Transverse colon (tissue), 4 donors: ENCODE measurements at regions not wholly inside any gene's neighbourhood (a gene's known extent, or its start where the extent isn't known, plus 50 kb on each side); places are given as distances from the start of the nearest gene placed in this dataset.

ENCODE experiments used
- DNase-seq: peaks from one replicate; pipeline ENCODE4 v3.0.0-alpha.2; 2019
- H3K27ac ChIP-seq, 4 donors: fragments of 200-600 bp; sonication (generic); 2 replicates each; pipeline ENCODE4 v1.5.1; 2016 to 2018; ENCODE audit warnings: inconsistent platforms in 4 of 4
- H3K27me3 ChIP-seq: fragments of 200-600 bp; sonication (generic); 2 replicates; pipeline ENCODE4 v1.5.1; 2017; ENCODE audit warnings: inconsistent platforms
- H3K36me3 ChIP-seq, 4 donors: fragments of 200-600 bp; sonication (generic); 2 replicates each; pipeline ENCODE4 v1.5.1; 2017 to 2019; ENCODE audit warnings: inconsistent platforms in 4 of 4
- H3K4me1 ChIP-seq, 4 donors: fragments of 200-600 bp; sonication (generic); 2 replicates each; pipeline ENCODE4 v1.5.1; 2017 to 2020; ENCODE audit warnings: inconsistent platforms in 4 of 4
- H3K4me3 ChIP-seq, 4 donors: fragments of 200-600 bp; sonication (generic); 1 replicate in 1 of 4; 2 replicates in 3 of 4; pipeline versions ENCODE4 v1.5.1 to v1.6.1; 2017 to 2019; ENCODE audit warnings: inconsistent platforms in 4 of 4
- H3K9me3 ChIP-seq, 2 donors: fragments of 200-600 bp; sonication (generic); 2 replicates each; pipeline ENCODE4 v1.5.1; 2017 to 2019; ENCODE audit warnings: inconsistent platforms in 2 of 2
- EP300 ChIP-seq: sonication (generic); formaldehyde crosslinking; IDR thresholded peaks from one replicate; pipeline ENCODE4 v1.6.1; 2017; ENCODE audit warnings: antibody characterized with exemption, low read depth
- POLR2A ChIP-seq: fragments of 450-650 bp; IDR thresholded peaks from one replicate; pipeline ENCODE4 v1.6.1; 2016; ENCODE audit warnings: antibody characterized with exemption, mild to moderate bottlenecking, moderate library complexity
- POLR2AphosphoS5 ChIP-seq, 3 donors: sonication (generic); formaldehyde crosslinking; IDR thresholded peaks; one replicate each; pipeline ENCODE4 v1.6.1; 2016; ENCODE audit warnings: antibody characterized with exemption in 3 of 3
- WGBS, 2 donors: methylation state at CpG; one replicate each; pipeline ENCODE4 v1.1.5; 2018; ENCODE audit warnings: low coverage in 1 of 2; 5-methylcytosine and 5-hydroxymethylcytosine counted together
- in situ Hi-C, 4 donors: fragments of 200-750 bp; cut with MboI; loops; one replicate each; pipeline versions ENCODE4 v1.15.0 to v1.15.1; 2017; ENCODE audit warnings: low sequenced_read_pairs in 3 of 4, low pct_ligation_motif_present in 1 of 4, low pct_unique_long_range_greater_than_20kb in 1 of 4
- intact Hi-C: fragments of 100-400 bp; cut with DNase I; formaldehyde crosslinking; loops from one replicate; pipeline ENCODE4 v1.15.1; 2023; ENCODE audit warnings: low total_unique reads
- TF ChIP-seq, protein P1 (sequence below), 5 experiments: fragments of 200-600 bp in 3 of 5; fragments of 450-650 bp in 2 of 5; sonication (generic) in 3 of 5; IDR thresholded peaks; 1 replicate in 2 of 5; 2 replicates in 3 of 5; pipeline ENCODE4 v1.5.1; 2016 to 2017; ENCODE audit warnings: antibody characterized with exemption in 5 of 5, inconsistent platforms in 3 of 5, mild to moderate bottlenecking in 2 of 5, moderate library complexity in 1 of 5

GRCh38 chr6:6704103-6705060 lies 115.9 kb downstream of the LY86 start:
- 70 to 82% methylated on average over 8 to 13 of the region's 13 CpGs for WGBS, 2 donors
- in situ Hi-C loops = loop anchor here in 1 of 4 donors (25.0 kb wide), 1 partner anchor 533 kb away; no protein-coding TSS in a partner anchor
- Histone ChIP-seq H3K36me3 (no peaks in the 10 kb centered on the region), H3K9me3 (no peaks in the 10 kb centered on the region), H3K27me3 (no peaks in the 10 kb centered on the region), H3K4me3 (no peak overlapping the region), H3K27ac (peak overlapping the region; percentile 87 to 90 (median 90)), H3K4me1 (peaks cover 24 to 46% (median 34%) of the 10 kb centered on the region in 4 donors)
- intact Hi-C loops = no loop called here
- DNase-seq = no peak
- TF ChIP-seq, protein P1, sequence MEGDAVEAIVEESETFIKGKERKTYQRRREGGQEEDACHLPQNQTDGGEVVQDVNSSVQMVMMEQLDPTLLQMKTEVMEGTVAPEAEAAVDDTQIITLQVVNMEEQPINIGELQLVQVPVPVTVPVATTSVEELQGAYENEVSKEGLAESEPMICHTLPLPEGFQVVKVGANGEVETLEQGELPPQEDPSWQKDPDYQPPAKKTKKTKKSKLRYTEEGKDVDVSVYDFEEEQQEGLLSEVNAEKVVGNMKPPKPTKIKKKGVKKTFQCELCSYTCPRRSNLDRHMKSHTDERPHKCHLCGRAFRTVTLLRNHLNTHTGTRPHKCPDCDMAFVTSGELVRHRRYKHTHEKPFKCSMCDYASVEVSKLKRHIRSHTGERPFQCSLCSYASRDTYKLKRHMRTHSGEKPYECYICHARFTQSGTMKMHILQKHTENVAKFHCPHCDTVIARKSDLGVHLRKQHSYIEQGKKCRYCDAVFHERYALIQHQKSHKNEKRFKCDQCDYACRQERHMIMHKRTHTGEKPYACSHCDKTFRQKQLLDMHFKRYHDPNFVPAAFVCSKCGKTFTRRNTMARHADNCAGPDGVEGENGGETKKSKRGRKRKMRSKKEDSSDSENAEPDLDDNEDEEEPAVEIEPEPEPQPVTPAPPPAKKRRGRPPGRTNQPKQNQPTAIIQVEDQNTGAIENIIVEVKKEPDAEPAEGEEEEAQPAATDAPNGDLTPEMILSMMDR (IDR thresholded peaks at IDR 0.05) = no peak
- TF ChIP-seq EP300 = no peak
- no peak for TF ChIP-seq POLR2A
- TF ChIP-seq POLR2AphosphoS5 (IDR thresholded peaks at IDR 0.05) = no peak

DNA sequence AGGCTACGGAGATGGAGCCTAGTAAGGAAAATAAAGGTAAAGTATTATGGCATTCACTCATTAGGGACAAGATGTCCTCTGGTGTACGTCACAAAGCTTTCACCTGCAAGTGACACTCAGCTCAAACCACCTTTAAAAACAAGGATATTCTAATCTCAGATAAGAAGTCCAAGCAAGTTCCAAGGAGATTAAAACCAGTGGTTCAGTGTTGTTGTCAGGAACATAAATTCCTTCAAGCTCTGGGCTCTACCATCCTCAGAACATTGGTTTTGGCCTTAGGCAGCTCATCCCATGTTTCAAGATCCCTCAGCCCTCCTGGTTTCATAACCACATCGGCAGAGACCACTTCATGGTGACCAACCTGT lies 116.5 kb downstream of the LY86 start:
- in situ Hi-C loops = loop anchor here in 1 of 4 donors (25.0 kb wide), 1 partner anchor 532 kb away; no protein-coding TSS in a partner anchor
- DNase-seq = no peak
- no peaks in the 10 kb centered on the region for H3K36me3 ChIP-seq
- H3K27ac ChIP-seq = peak overlapping the region in 2 of 4 donors; percentile 89 to 90
- no peak overlapping the region for H3K4me3 ChIP-seq
- intact Hi-C loops = no loop called here
- WGBS, 2 donors = 94% methylated on average over 3 of the region's 3 CpGs; no CpG with 5 or more reads in 1 of the 2 donors
- H3K9me3 ChIP-seq = no peaks in the 10 kb centered on the region
- H3K27me3 ChIP-seq = no peaks in the 10 kb centered on the region
- peaks cover 20 to 41% (median 27%) of the 10 kb centered on the region in 4 donors for H3K4me1 ChIP-seq
- TF ChIP-seq POLR2AphosphoS5 (IDR thresholded peaks at IDR 0.05) (no peak), EP300 (no peak), POLR2A (no peak)
- TF ChIP-seq, protein P1 (IDR thresholded peaks at IDR 0.05) = no peak

DNA sequence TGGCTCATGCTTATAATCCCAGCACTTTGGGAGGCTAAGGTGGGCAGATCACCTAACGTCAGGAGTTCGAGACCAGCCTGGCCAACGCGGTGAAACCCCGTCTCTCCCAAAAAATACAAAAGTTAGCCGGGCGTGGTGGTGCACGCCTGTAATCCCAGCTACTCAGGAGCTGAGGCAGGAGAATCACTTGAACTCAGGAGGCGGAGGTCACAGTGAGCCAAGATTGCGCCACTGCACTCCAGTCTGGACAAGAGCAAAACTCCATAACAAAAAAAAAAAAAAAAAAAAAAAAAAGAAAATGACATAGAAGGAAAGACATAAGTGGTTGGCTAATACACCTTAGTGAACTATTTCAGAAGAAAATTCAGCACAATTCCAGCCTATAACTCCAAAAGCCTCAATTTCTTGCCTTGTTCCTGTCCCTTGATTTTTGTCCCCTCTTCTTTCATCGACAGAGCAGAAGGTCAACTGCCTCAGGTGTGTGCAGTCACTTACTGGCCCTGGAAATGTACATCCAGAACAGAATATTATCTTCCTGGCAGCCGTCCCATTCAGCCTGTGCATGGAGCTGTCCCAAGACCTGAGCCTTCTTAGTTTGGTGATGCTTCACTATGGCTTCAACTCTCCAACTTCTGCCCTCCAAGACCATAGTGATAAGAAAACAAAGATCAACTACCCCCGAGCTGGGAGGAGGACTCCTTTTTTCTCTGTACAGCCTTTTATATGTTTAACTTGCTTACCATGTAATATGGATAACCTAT lies 117.6 kb downstream of the LY86 start:
- H3K36me3 ChIP-seq = no peaks in the 10 kb centered on the region
- H3K27me3 ChIP-seq = no peaks in the 10 kb centered on the region
- H3K4me3 ChIP-seq = no peak overlapping the region
- TF ChIP-seq EP300 (no peak), POLR2AphosphoS5 (IDR thresholded peaks at IDR 0.05) (no peak), POLR2A (no peak)
- TF ChIP-seq, protein P1 (IDR thresholded peaks at IDR 0.05) = no peak
- peaks cover 10 to 31% (median 17%) of the 10 kb centered on the region in 4 donors for H3K4me1 ChIP-seq
- in situ Hi-C loops (loop anchor here in 1 of 4 donors (25.0 kb wide), 1 partner anchor 531 kb away; no protein-coding TSS in a partner anchor), intact Hi-C loops (no loop called here)
- no peaks in the 10 kb centered on the region for H3K9me3 ChIP-seq
- WGBS, 2 donors = 85 to 90% methylated on average over 7 to 13 of the region's 13 CpGs
- DNase-seq = no peak
- no peak overlapping the region for H3K27ac ChIP-seq

GRCh38 chr6:6707143-6707542 lies 118.6 kb downstream of the LY86 start:
- Histone ChIP-seq H3K36me3 (no peaks in the 10 kb centered on the region), H3K27ac (no peak overlapping the region), H3K4me1 (peaks cover 8 to 26% (median 15%) of the 10 kb centered on the region in 4 donors), H3K4me3 (no peak overlapping the region), H3K27me3 (no peaks in the 10 kb centered on the region), H3K9me3 (no peaks in the 10 kb centered on the region)
- 74 to 95% methylated on average over 5 to 6 of the region's 6 CpGs for WGBS, 2 donors
- intact Hi-C loops = no loop called here
- TF ChIP-seq POLR2A = no peak
- no peak for TF ChIP-seq POLR2AphosphoS5 (IDR thresholded peaks at IDR 0.05)
- TF ChIP-seq, protein P1 (IDR thresholded peaks at IDR 0.05) = no peak
- TF ChIP-seq EP300 = no peak
- in situ Hi-C loops = loop anchor here in 1 of 4 donors (25.0 kb wide), 1 partner anchor 530 kb away; no protein-coding TSS in a partner anchor
- DNase-seq = no peak
